SK-N-SH (cell line): ENCODE measurements at regions not wholly inside any gene's neighbourhood (a gene's known extent, or its start where the extent isn't known, plus 50 kb on each side); places are given as distances from the start of the nearest gene placed in this dataset.

ENCODE experiments used
- CTCF ChIA-PET: fragments of 300-600, 350-600 bp; formaldehyde crosslinking; extraction: SDS; loops from one replicate; lab custom pipeline; 2021; lab: Yijun Ruan, JAX
- POLR2A ChIA-PET: fragments of 350-600 bp; sonication (Branson Sonifier 250); formaldehyde crosslinking; extraction: SDS; loops from one replicate; lab custom pipeline; 2020; ENCODE audit warnings: antibody characterized with exemption, inconsistent platforms; lab: Yijun Ruan, JAX
- DNase-seq: peaks from one replicate; pipeline ENCODE4 v3.0.0; 2012
- H2AFZ ChIP-seq: fragments of 200-600 bp; sonication (generic); 2 replicates; pipeline ENCODE4 v1.8.1; 2016; ENCODE audit warnings: antibody characterized with exemption, mild to moderate bottlenecking, low read depth
- H3F3A ChIP-seq: fragments of 200-600 bp; sonication (generic); replicated peaks from 2 replicates; pipeline ENCODE3; 2016; ENCODE audit warnings: antibody characterized with exemption, mild to moderate bottlenecking; ENCODE audit not compliant: insufficient read depth
- H3K27ac ChIP-seq, 2 experiments: fragments of 200-500 bp in 1 of 2; fragments of 200-600 bp in 1 of 2; sonication (Bioruptor generic) in 1 of 2; sonication (generic), shearing (Covaris generic) in 1 of 2; 2 replicates each; pipeline versions ENCODE4 v1.5.1 to v1.6.1; 2014 to 2016; ENCODE audit warnings: low read depth in 2 of 2, inconsistent platforms in 1 of 2, low read length in 1 of 2, mild to moderate bottlenecking in 1 of 2, mixed read lengths in 1 of 2
- H3K27me3 ChIP-seq: fragments of 200-600 bp; sonication (generic), shearing (Covaris generic); 2 replicates; pipeline ENCODE4 v1.6.1; 2016; ENCODE audit warnings: mixed run types; ENCODE audit not compliant: insufficient read depth
- H3K36me3 ChIP-seq, 2 experiments: fragments of 200-500 bp in 1 of 2; fragments of 200-600 bp in 1 of 2; sonication (Bioruptor generic) in 1 of 2; sonication (generic) in 1 of 2; replicated peaks in 1 of 2; 2 replicates each; pipeline versions ENCODE3 to v1.5.1; 2014 to 2016; ENCODE audit warnings: low read length in 1 of 2, mild to moderate bottlenecking in 1 of 2; ENCODE audit not compliant: insufficient read depth in 2 of 2, control insufficient read depth in 1 of 2
- H3K4me1 ChIP-seq, 2 experiments: fragments of 200-500 bp in 1 of 2; fragments of 200-600 bp in 1 of 2; sonication (Bioruptor generic) in 1 of 2; sonication (generic), shearing (Covaris generic) in 1 of 2; 2 replicates each; pipeline versions ENCODE4 v1.5.1 to v1.6.1; 2014 to 2016; ENCODE audit warnings: low read depth in 1 of 2, low read length in 1 of 2, mixed run types in 1 of 2; ENCODE audit not compliant: insufficient read depth in 2 of 2, control insufficient read depth in 1 of 2
- H3K4me2 ChIP-seq: fragments of 200-600 bp; sonication (generic), shearing (Covaris generic); 2 replicates; pipeline ENCODE4 v1.6.1; 2017; ENCODE audit warnings: mixed run types
- H3K4me3 ChIP-seq, 2 experiments: fragments of 200-500 bp in 1 of 2; fragments of 200-600 bp in 1 of 2; sonication (Bioruptor generic) in 1 of 2; sonication (generic), shearing (Covaris generic) in 1 of 2; 2 replicates each; pipeline versions ENCODE4 v1.5.1 to v1.8.1; 2014 to 2016; ENCODE audit warnings: low read depth in 2 of 2, inconsistent platforms in 1 of 2, low read length in 1 of 2, mild to moderate bottlenecking in 1 of 2, mixed read lengths in 1 of 2, moderate library complexity in 1 of 2
- H3K79me2 ChIP-seq: fragments of 200-600 bp; sonication (generic); 2 replicates; pipeline ENCODE4 v1.8.1; 2017; ENCODE audit warnings: mild to moderate bottlenecking; ENCODE audit not compliant: insufficient read depth
- H3K9ac ChIP-seq: fragments of 200-600 bp; sonication (generic); 2 replicates; pipeline ENCODE4 v1.6.1; 2017; ENCODE audit warnings: mixed run types
- H3K9me2 ChIP-seq: fragments of 200-600 bp; sonication (generic); 2 replicates; pipeline ENCODE4 v1.6.1; 2017; ENCODE audit warnings: mixed run types
- H3K9me3 ChIP-seq: fragments of 200-600 bp; sonication (generic); 2 replicates; pipeline ENCODE4 v1.6.1; 2017; ENCODE audit warnings: mixed run types, mild to moderate bottlenecking, moderate library complexity
- H4K20me1 ChIP-seq: fragments of 200-600 bp; sonication (generic); 2 replicates; pipeline ENCODE4 v1.6.1; 2017; ENCODE audit warnings: mild to moderate bottlenecking, mixed run types; ENCODE audit not compliant: insufficient read depth
- CHD2 ChIP-seq: fragments of 150-350 bp; IDR thresholded peaks from 2 replicates; pipeline ENCODE4 v1.6.1; 2018; ENCODE audit warnings: low read length; ENCODE audit not compliant: partially characterized antibody
- EP300 ChIP-seq, 2 experiments: IDR thresholded peaks; 2 replicates each; pipeline versions ENCODE4 v1.4.0 to v1.6.1; 2012; ENCODE audit warnings: borderline replicate concordance in 1 of 2, low read depth in 1 of 2, low read length in 1 of 2
- FOSL2 ChIP-seq: IDR thresholded peaks from 2 replicates; pipeline ENCODE4 v1.4.0; 2012; ENCODE audit warnings: low read depth, mild to moderate bottlenecking, moderate library complexity, borderline replicate concordance
- FOXM1 ChIP-seq: IDR thresholded peaks from 2 replicates; pipeline ENCODE4 v1.4.0; 2012; ENCODE audit warnings: low read depth, mild to moderate bottlenecking
- IRF3 ChIP-seq: fragments of 150-350 bp; IDR thresholded peaks from 2 replicates; pipeline ENCODE4 v1.6.1; 2016; ENCODE audit warnings: mild to moderate bottlenecking, low read depth, low read length
- JUND ChIP-seq: IDR thresholded peaks from 2 replicates; pipeline ENCODE4 v1.4.0; 2012
- MXI1 ChIP-seq: IDR thresholded peaks from 2 replicates; pipeline ENCODE4 v1.6.1; 2012; ENCODE audit warnings: mild to moderate bottlenecking, low read depth, low read length, improper control_type of control experiment
- NFIC ChIP-seq: IDR thresholded peaks from 2 replicates; pipeline ENCODE4 v1.4.0; 2012; ENCODE audit warnings: borderline replicate concordance
- NRF1 ChIP-seq: IDR thresholded peaks from 2 replicates; pipeline ENCODE4 v1.6.1; 2012; ENCODE audit warnings: low read depth, mild to moderate bottlenecking, low read length
- PBX3 ChIP-seq: IDR thresholded peaks from 2 replicates; pipeline ENCODE4; 2012
- REST ChIP-seq: IDR thresholded peaks from 2 replicates; pipeline ENCODE4 v1.6.1; 2012; ENCODE audit warnings: mild to moderate bottlenecking, low read depth, low read length, moderate library complexity
- RFX5 ChIP-seq: IDR thresholded peaks from 2 replicates; pipeline ENCODE4 v1.6.1; 2012; ENCODE audit warnings: mild to moderate bottlenecking, improper control_type of control experiment, low read length
- SMC3 ChIP-seq: IDR thresholded peaks from 2 replicates; pipeline ENCODE4 v1.6.1; 2012; ENCODE audit warnings: low read depth, low read length, improper control_type of control experiment
- TAF1 ChIP-seq: IDR thresholded peaks from 2 replicates; pipeline ENCODE4 v1.6.1; 2012; ENCODE audit warnings: low read depth, mild to moderate bottlenecking, low read length, moderate library complexity, borderline replicate concordance
- TCF12 ChIP-seq: IDR thresholded peaks from 2 replicates; pipeline ENCODE4 v1.4.0; 2012
- USF2 ChIP-seq: fragments of 150-350 bp; IDR thresholded peaks from 2 replicates; pipeline ENCODE4 v1.6.1; 2017; ENCODE audit warnings: antibody characterized with exemption, low read length, low read depth, borderline replicate concordance
- WGBS: methylation state at CpG from one replicate; pipeline ENCODE4 v1.1.6; 2017; ENCODE audit warnings: low lambda C conversion rate; 5-methylcytosine and 5-hydroxymethylcytosine counted together

GRCh38 chr15:35702946-35703495 lies 157.1 kb upstream of the DPH6 start:
- CTCF ChIA-PET: no interaction called here
- Histone ChIP-seq H3K4me3 (no peak overlapping the region), H3K4me2 (no peak overlapping the region), H3K9ac (no peak overlapping the region), H3K27ac (no peak overlapping the region), H3K4me1 (peaks cover 9 to 10% of the 10 kb centered on the region in 2 experiments; a peak in 3 of 4 replicates), H3K36me3 (no peaks in the 10 kb centered on the region), H2AFZ (no peak overlapping the region), H3K9me3 (no peaks in the 10 kb centered on the region), H3K79me2 (no peaks in the 10 kb centered on the region), H3K27me3 (no peaks in the 10 kb centered on the region), H3F3A (no peaks in the 10 kb centered on the region), H3K9me2 (no peaks in the 10 kb centered on the region), H4K20me1 (no peaks in the 10 kb centered on the region)
- DNase-seq: no peak
- 89% methylated on average over 3 of the region's 3 CpGs for WGBS
- POLR2A ChIA-PET: no interaction called here
- no peak for TF ChIP-seq NFIC
- TF ChIP-seq USF2: no peak
- no peak for TF ChIP-seq IRF3
- no peak for TF ChIP-seq CHD2
- TF ChIP-seq RFX5: no peak
- no peak for TF ChIP-seq REST
- TF ChIP-seq SMC3: no peak
- no peak for TF ChIP-seq EP300 (IDR thresholded peaks at IDR 0.05; ENCODE audit: borderline replicate concordance in 1 of 2, low read depth in 1 of 2, low read length in 1 of 2)
- no peak for TF ChIP-seq TCF12
- TF ChIP-seq TAF1: no peak
- no peak for TF ChIP-seq FOSL2
- TF ChIP-seq NRF1: no peak
- TF ChIP-seq PBX3: no peak
- TF ChIP-seq FOXM1: no peak
- TF ChIP-seq MXI1: no peak
- no peak for TF ChIP-seq JUND
